ENCODE measurements at regions not wholly inside any gene's neighbourhood (a gene's known extent, or its start where the extent isn't known, plus 50 kb on each side); places are given as distances from the start of the nearest gene placed in this dataset.

GRCh38 chr16:79792076-79792475 lies 191.5 kb upstream of the MAF start:
- 73 to 90% methylated on average over 6 of the region's 6 CpGs for WGBS, 2 donors
- H3K9me3 ChIP-seq: no peaks in the 10 kb centered on the region
- H3K27me3 ChIP-seq: no peaks in the 10 kb centered on the region
- no peak overlapping the region for H3K27ac ChIP-seq
- no peaks in the 10 kb centered on the region for H3K4me1 ChIP-seq
- DNase-seq (no peak), ATAC-seq (no peak)
- no peak for TF ChIP-seq CTCF (IDR thresholded peaks at IDR 0.05)
- TF ChIP-seq POLR2A (IDR thresholded peaks at IDR 0.05): no peak
- no peak overlapping the region for H3K4me3 ChIP-seq
- H3K36me3 ChIP-seq (replicated peaks in 1 of 2; ENCODE audit: insufficient read depth in 1 of 2, low read depth in 2 of 2): no peaks in the 10 kb centered on the region
- intact Hi-C loops (cut with DNase I): no loop called here

- DNase-seq (no peak), ATAC-seq (no peak)
- Histone ChIP-seq H3K27ac (no peak overlapping the region), H3K27me3 (no peaks in the 10 kb centered on the region), H3K9me3 (no peaks in the 10 kb centered on the region), H3K4me3 (no peak overlapping the region), H3K36me3 (replicated peaks in 1 of 2; ENCODE audit: insufficient read depth in 1 of 2, low read depth in 2 of 2) (no peaks in the 10 kb centered on the region), H3K4me1 (no peaks in the 10 kb centered on the region)
- intact Hi-C loops (cut with DNase I): no loop called here
- WGBS, 2 donors: 83 to 85% methylated on average over 6 of the region's 6 CpGs
- TF ChIP-seq CTCF (IDR thresholded peaks at IDR 0.05) (no peak), POLR2A (IDR thresholded peaks at IDR 0.05) (no peak)
Observed at GRCh38 chr16:79790854-79791253, 190.3 kb upstream of the MAF start.

- intact Hi-C loops (cut with DNase I): no loop called here
- WGBS, 2 donors: 60 to 64% methylated on average over 5 of the region's 5 CpGs
- H3K27me3 ChIP-seq: no peaks in the 10 kb centered on the region
- ATAC-seq (no peak), DNase-seq (no peak)
- TF ChIP-seq CTCF (IDR thresholded peaks at IDR 0.05) (no peak), POLR2A (IDR thresholded peaks at IDR 0.05) (no peak)
- no peaks in the 10 kb centered on the region for H3K9me3 ChIP-seq
- no peaks in the 10 kb centered on the region for H3K36me3 ChIP-seq (replicated peaks in 1 of 2; ENCODE audit: insufficient read depth in 1 of 2, low read depth in 2 of 2)
- no peak overlapping the region for H3K27ac ChIP-seq
- no peak overlapping the region for H3K4me3 ChIP-seq
- H3K4me1 ChIP-seq: no peaks in the 10 kb centered on the region
Observed at GRCh38 chr16:79788949-79789348, 188.4 kb upstream of the MAF start.

- H3K27me3 ChIP-seq: no peaks in the 10 kb centered on the region
- 93 to 96% methylated on average over 3 of the region's 3 CpGs for WGBS, 2 donors
- TF ChIP-seq CTCF (IDR thresholded peaks at IDR 0.05) (no peak), POLR2A (IDR thresholded peaks at IDR 0.05) (no peak)
- H3K4me3 ChIP-seq: no peak overlapping the region
- DNase-seq: no peak
- intact Hi-C loops (cut with DNase I): no loop called here
- no peak for ATAC-seq
- H3K27ac ChIP-seq: no peak overlapping the region
- H3K36me3 ChIP-seq (replicated peaks in 1 of 2; ENCODE audit: insufficient read depth in 1 of 2, low read depth in 2 of 2): no peaks in the 10 kb centered on the region
- H3K9me3 ChIP-seq: no peaks in the 10 kb centered on the region
- H3K4me1 ChIP-seq: no peaks in the 10 kb centered on the region
Observed at GRCh38 chr16:79786389-79786788, 185.9 kb upstream of the MAF start.

GRCh38 chr16:79784007-79784406 lies 183.5 kb upstream of the MAF start:
- intact Hi-C loops (cut with DNase I): no loop called here

More at GRCh38 chr16:79784007-79784406, 183.5 kb upstream of the MAF start:
- Histone ChIP-seq H3K4me3 (no peak overlapping the region), H3K27me3 (no peaks in the 10 kb centered on the region), H3K27ac (no peak overlapping the region), H3K36me3 (replicated peaks in 1 of 2; ENCODE audit: insufficient read depth in 1 of 2, low read depth in 2 of 2) (no peaks in the 10 kb centered on the region), H3K9me3 (no peaks in the 10 kb centered on the region), H3K4me1 (no peaks in the 10 kb centered on the region)
- TF ChIP-seq CTCF (IDR thresholded peaks at IDR 0.05) (no peak), POLR2A (IDR thresholded peaks at IDR 0.05) (no peak)
- DNase-seq (no peak), ATAC-seq (no peak)
- WGBS, 2 donors: 89 to 92% methylated on average over 5 of the region's 5 CpGs
